T-helper 2 cell treated with Interferon-gamma antibody and Interleukin-4, amounts not matched to agents 5 μg/mL and 100 μg/mL, for 36 hours (primary cell): ENCODE measurements at regions not wholly inside any gene's neighbourhood (a gene's known extent, or its start where the extent isn't known, plus 50 kb on each side); places are given as distances from the start of the nearest gene placed in this dataset.
"Not testable (repeated sequence)": the region's sequence is repeated elsewhere in the genome, so short reads cannot be mapped to it uniquely, and the experiment has no call there.

ENCODE experiments used
- DNase-seq: peaks from one replicate; pipeline ENCODE4 v3.0.0; 2021; ENCODE audit warnings: low spot score
- H3K27ac Mint-ChIP-seq: one replicate; pipeline ENCODE4 v1.8.0; 2021; ENCODE audit warnings: mild to moderate bottlenecking, mixed read lengths
- H3K27me3 Mint-ChIP-seq: one replicate; pipeline ENCODE4 v1.8.0; 2021; ENCODE audit warnings: low read depth, mixed read lengths
- H3K36me3 Mint-ChIP-seq: one replicate; pipeline ENCODE4 v1.8.0; 2021; ENCODE audit warnings: low read depth, mixed read lengths
- H3K4me1 Mint-ChIP-seq: one replicate; pipeline ENCODE4 v1.8.0; 2021; ENCODE audit warnings: low read depth, mixed read lengths
- H3K4me3 Mint-ChIP-seq: one replicate; pipeline ENCODE4 v1.8.0; 2022; ENCODE audit warnings: mild to moderate bottlenecking, moderate library complexity, mixed read lengths
- H3K9me3 Mint-ChIP-seq: one replicate; pipeline ENCODE4 v1.8.0; 2021; ENCODE audit warnings: mixed read lengths

- Mint-ChIP-seq H3K4me1 (no peaks in the 10 kb centered on the region), H3K36me3 (no peaks in the 10 kb centered on the region), H3K27ac (no peak overlapping the region), H3K27me3 (no peaks in the 10 kb centered on the region), H3K9me3 (no peaks in the 10 kb centered on the region), H3K4me3 (no peak overlapping the region)
- no peak for DNase-seq
Observed at GRCh38 chr7:112994656-112995055, 92.0 kb downstream of the GPR85 start.

DNA sequence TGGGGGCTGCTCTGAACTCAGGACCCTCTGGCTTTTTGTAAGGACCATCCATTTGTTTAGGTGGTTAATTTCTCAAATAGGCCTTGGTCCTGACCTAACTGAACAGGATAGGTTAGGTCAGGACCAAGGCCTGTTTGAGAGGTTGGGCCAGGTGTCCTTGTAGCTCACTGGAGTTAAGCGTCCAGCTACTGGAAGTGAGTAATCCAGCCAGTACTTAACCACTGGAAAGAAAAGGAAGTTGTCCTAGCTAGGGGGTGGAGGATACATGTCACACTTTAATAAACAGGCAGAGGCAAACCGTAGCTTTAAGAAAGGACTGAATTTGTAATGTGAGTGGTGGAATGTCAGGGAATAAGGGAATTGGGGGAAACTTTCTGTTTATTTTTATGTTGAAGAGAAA is 96.0 kb downstream of the GPR85 start:
- H3K27me3 Mint-ChIP-seq, result peaks cover 2% of the 10 kb centered on the region
- no peaks in the 10 kb centered on the region for H3K36me3 Mint-ChIP-seq
- no peaks in the 10 kb centered on the region for H3K9me3 Mint-ChIP-seq
- no peak overlapping the region for H3K27ac Mint-ChIP-seq
- no peak for DNase-seq
- no peak overlapping the region for H3K4me3 Mint-ChIP-seq
- H3K4me1 Mint-ChIP-seq, result no peaks in the 10 kb centered on the region

DNA sequence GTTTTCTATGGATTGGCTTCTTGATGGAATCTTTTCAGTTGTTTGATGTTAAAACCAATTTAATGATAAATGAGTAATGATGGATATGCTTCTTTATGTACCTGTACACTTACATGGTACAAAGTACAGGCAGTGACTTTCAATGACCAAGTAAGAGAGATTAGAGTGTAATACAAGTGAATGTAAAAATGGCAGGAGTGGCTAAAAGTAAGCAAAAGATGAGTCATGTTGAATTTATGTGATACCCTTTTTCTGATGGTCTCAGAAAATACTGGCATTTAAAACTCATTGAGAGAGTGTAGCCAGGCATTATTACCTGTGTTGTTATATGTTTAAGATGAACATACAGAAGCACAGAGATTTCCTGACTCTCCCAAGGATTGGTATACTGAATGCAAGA is 97.1 kb downstream of the GPR85 start:
- no peaks in the 10 kb centered on the region for H3K4me1 Mint-ChIP-seq
- H3K4me3 Mint-ChIP-seq, result no peak overlapping the region
- peaks cover 2% of the 10 kb centered on the region for H3K27me3 Mint-ChIP-seq
- no peak for DNase-seq
- no peak overlapping the region for H3K27ac Mint-ChIP-seq
- no peaks in the 10 kb centered on the region for H3K36me3 Mint-ChIP-seq
- H3K9me3 Mint-ChIP-seq, result no peaks in the 10 kb centered on the region

DNA sequence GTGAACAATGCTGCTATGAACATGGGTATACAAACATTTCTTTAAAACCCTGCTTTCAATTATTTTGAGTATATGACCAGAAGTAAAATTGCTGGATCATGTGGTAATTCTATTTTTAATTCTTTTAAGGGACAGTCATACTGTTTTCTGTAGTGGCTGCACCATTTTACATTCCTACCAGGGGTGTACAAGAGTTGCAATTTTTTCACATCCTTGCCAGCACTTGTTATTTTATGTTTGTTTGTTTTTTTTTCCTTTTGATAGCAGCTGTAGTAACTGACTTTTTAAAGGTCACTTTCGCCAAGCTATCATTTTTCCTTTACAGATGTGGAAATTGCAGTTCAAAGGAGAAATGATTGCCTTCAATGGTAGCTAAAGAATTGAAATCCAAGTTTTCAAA is 99.5 kb downstream of the GPR85 start:
- Mint-ChIP-seq H3K27me3 (peaks cover 2% of the 10 kb centered on the region), H3K36me3 (no peaks in the 10 kb centered on the region), H3K9me3 (no peaks in the 10 kb centered on the region), H3K4me3 (no peak overlapping the region), H3K4me1 (no peaks in the 10 kb centered on the region), H3K27ac (no peak overlapping the region)
- DNase-seq, result no peak

- no peak overlapping the region for H3K27ac Mint-ChIP-seq
- no peak overlapping the region for H3K4me3 Mint-ChIP-seq
- peaks cover 2% of the 10 kb centered on the region for H3K27me3 Mint-ChIP-seq
- no peaks in the 10 kb centered on the region for H3K4me1 Mint-ChIP-seq
- no peaks in the 10 kb centered on the region for H3K36me3 Mint-ChIP-seq
- H3K9me3 Mint-ChIP-seq, result no peaks in the 10 kb centered on the region
- DNase-seq, result no peak
Observed at GRCh38 chr7:112986256-112987031, 100.2 kb downstream of the GPR85 start.

- no peaks in the 10 kb centered on the region for H3K36me3 Mint-ChIP-seq
- peaks cover 2% of the 10 kb centered on the region for H3K27me3 Mint-ChIP-seq
- no peak for DNase-seq
Observed at GRCh38 chr7:112985377-112985987, 101.1 kb downstream of the GPR85 start.

GRCh38 chr7:112982441-112983063 is 104.1 kb downstream of the GPR85 start:
- no peak overlapping the region for H3K4me3 Mint-ChIP-seq
- no peaks in the 10 kb centered on the region for H3K9me3 Mint-ChIP-seq
- DNase-seq, result no peak

More at GRCh38 chr7:112985377-112985987, 101.1 kb downstream of the GPR85 start:
- Mint-ChIP-seq H3K4me3 (no peak overlapping the region), H3K27ac (no peak overlapping the region), H3K9me3 (no peaks in the 10 kb centered on the region), H3K4me1 (no peaks in the 10 kb centered on the region)

GRCh38 chr7:112981966-112982365 is 104.7 kb downstream of the GPR85 start:
- Mint-ChIP-seq H3K27ac (no peak overlapping the region), H3K27me3 (no peaks in the 10 kb centered on the region), H3K9me3 (no peaks in the 10 kb centered on the region), H3K4me1 (no peaks in the 10 kb centered on the region), H3K4me3 (no peak overlapping the region), H3K36me3 (no peaks in the 10 kb centered on the region)
- DNase-seq, result no peak

More at GRCh38 chr7:112982441-112983063, 104.1 kb downstream of the GPR85 start:
- Mint-ChIP-seq H3K27ac (no peak overlapping the region), H3K4me1 (no peaks in the 10 kb centered on the region), H3K27me3 (peaks cover 2% of the 10 kb centered on the region), H3K36me3 (no peaks in the 10 kb centered on the region)

DNA sequence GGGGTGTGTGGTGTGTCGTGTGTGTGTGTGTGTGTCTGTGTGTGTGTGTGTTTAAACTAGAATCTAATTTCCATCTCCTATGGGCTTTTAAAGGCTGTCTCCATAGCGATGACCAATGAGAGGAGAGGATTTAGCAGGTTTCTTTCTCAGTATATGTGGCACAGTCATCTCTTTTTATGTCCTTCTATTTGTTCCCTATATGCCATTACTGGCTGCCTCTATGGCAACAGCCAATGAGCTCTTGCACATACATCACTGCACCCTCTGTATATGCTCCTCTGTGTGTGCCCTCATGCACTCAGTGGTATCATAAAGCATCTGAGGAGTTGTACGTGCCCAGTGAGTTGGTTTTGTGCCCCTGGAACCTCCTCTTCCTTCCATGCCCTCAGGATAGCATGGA is 107.6 kb downstream of the GPR85 start:
- H3K9me3 Mint-ChIP-seq, DNase-seq, H3K4me3 Mint-ChIP-seq, H3K27me3 Mint-ChIP-seq, H3K27ac Mint-ChIP-seq, H3K36me3 Mint-ChIP-seq, H3K4me1 Mint-ChIP-seq: not testable (repeated sequence)

DNA sequence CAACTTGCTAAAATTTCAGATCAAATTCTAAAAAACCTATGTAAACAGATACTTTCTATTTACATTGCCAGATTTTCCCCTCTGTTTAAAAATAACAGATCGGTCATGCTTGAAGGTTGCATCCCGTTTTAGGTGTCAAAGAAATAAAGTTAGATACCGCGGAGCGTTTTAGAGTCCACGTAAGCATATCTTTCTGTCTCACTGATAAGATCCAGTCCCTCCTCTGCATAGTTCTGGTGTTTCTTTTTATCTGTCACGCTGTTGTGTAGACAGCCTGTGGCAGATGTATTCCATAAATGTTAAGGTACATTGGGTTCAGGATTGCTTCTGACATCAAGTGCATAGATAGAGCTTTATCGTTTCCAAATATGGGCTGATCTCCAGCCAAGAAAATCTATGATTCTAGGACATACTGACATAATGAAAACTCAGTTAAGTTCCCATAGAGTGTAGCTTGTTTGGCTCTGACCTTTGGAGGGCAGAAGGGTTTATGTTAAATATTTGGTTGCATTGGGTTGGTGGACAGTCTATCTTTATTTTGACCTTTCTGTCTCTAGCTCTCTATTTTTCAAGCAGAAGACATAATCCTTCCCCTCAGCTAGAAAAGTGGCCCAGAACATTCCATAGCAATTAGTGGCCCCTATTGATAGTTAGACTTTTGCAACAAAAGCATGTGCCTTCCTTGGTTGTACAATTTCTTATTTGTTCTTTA is 109.2 kb downstream of the GPR85 start:
- H3K9me3 Mint-ChIP-seq, H3K4me1 Mint-ChIP-seq, H3K4me3 Mint-ChIP-seq, H3K36me3 Mint-ChIP-seq, H3K27me3 Mint-ChIP-seq, DNase-seq, H3K27ac Mint-ChIP-seq: not testable (repeated sequence)

DNA sequence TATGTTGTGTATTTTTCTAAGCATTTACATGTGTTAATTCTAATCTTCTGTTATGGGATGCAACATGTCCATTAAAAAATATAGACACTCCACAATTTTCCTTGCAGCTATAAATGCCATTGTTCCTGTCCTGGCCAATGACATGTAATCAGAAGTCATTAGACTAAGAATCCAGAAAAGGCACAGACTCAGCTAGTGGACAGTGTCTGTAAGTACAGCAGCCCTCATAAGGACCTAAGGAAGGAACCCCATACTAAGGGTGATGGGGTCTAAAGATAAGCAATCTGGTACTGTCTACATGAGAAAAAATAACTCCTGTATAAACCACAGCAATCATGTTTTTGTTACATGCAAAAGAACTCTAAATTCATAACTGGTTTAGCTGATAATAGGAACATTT is 115.9 kb downstream of the GPR85 start:
- no peak overlapping the region for H3K4me3 Mint-ChIP-seq
- no peaks in the 10 kb centered on the region for H3K4me1 Mint-ChIP-seq
- no peak overlapping the region for H3K27ac Mint-ChIP-seq
- DNase-seq, result no peak
- no peaks in the 10 kb centered on the region for H3K9me3 Mint-ChIP-seq
- H3K27me3 Mint-ChIP-seq, result peaks cover 2% of the 10 kb centered on the region
- no peaks in the 10 kb centered on the region for H3K36me3 Mint-ChIP-seq

DNA sequence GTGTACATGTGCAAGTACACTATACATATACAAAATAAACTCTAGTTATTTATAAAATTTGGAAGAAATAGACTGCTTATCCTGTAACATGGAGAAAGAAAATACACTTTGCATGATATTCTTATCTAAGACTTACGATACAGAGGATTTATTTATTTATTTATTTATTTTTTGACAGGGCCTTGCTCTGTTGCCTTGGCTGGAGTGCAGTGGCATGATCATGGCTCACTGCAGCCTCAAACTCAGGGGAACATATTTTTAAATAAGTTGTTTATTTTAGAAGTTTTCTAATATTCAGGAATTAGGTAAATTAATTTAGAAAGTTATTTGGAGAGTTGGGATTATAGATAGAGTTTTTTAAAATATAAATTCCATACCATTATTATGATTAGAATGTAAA is 116.7 kb downstream of the GPR85 start:
- Mint-ChIP-seq H3K4me1 (no peaks in the 10 kb centered on the region), H3K36me3 (no peaks in the 10 kb centered on the region), H3K27me3 (peaks cover 2% of the 10 kb centered on the region), H3K27ac (no peak overlapping the region), H3K9me3 (no peaks in the 10 kb centered on the region), H3K4me3 (no peak overlapping the region)
- DNase-seq, result no peak

DNA sequence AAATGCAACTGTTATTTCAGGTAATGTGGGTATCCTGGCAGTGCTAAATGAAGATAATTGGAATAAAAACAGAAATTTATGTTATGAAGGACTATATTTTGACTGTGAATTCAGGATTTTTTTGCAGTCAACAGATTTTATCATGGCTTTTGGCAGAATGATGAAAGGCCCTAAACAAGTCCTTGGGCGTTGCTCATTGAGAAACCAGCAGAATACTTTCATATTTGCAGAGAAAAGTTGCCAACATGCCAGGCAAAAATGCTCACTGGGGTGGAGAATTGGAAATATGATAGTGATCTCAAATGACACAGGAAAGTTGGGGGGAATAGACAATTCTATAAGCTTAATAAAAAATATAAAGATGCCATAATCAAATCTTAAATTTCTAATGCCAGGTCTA is 121.1 kb downstream of the GPR85 start:
- no peak for DNase-seq
- no peak overlapping the region for H3K4me3 Mint-ChIP-seq
- no peak overlapping the region for H3K27ac Mint-ChIP-seq
- H3K9me3 Mint-ChIP-seq, result no peaks in the 10 kb centered on the region
- H3K4me1 Mint-ChIP-seq, result no peaks in the 10 kb centered on the region
- H3K27me3 Mint-ChIP-seq, result no peaks in the 10 kb centered on the region
- no peaks in the 10 kb centered on the region for H3K36me3 Mint-ChIP-seq

DNA sequence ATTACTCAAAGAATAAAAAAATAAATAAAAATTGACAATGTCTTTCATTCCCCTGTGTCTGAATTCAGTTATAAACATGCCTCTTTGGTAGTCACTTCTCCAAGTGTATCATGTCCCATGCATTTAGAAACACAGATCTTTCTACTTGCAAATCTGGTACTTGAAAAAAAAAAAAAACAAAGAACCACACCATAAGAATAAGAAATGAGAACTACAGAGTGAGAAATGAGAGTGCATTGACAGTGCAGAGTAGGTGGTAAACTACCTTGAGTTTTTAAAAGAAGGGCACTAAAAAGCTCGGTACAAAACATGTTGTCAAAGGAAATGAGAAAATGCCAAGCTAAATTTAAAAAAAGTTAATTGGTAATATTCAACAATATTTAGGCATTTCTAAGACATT is 123.0 kb downstream of the GPR85 start:
- Mint-ChIP-seq H3K27me3 (no peaks in the 10 kb centered on the region), H3K4me3 (no peak overlapping the region), H3K4me1 (no peaks in the 10 kb centered on the region), H3K9me3 (no peaks in the 10 kb centered on the region), H3K36me3 (no peaks in the 10 kb centered on the region), H3K27ac (no peak overlapping the region)
- no peak for DNase-seq
